ENCODE measurements at regions not wholly inside any gene's neighbourhood (a gene's known extent, or its start where the extent isn't known, plus 50 kb on each side); places are given as distances from the start of the nearest gene placed in this dataset.

DNA sequence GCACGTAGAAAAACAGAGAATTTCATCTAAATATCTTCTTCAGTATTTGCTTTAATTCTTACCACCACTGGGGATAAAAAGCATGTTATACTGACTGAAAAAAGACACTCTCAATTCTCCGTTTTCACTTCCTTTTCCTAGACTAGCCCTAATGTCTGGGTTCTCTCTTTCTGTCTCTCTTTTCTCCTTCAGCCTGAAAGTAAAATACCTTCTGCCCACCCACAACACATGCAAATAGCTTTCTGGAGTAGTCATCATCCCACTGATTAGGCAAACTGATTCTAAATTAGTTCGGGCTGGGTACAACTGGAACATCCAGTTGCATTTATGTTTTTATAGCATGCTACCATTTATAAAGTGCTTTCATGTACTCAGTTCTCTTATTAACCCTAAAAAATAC, 142.4 kb upstream of the ANKRD50 start:
- H4K91ac ChIP-seq (ENCODE audit: insufficient read depth, low read depth, low read length), result no peak overlapping the region
- no peak overlapping the region for H3K23ac ChIP-seq (ENCODE audit: low read depth, low read length)
- H3K36me3 ChIP-seq (ENCODE audit: control insufficient read depth, insufficient read depth, low read length), result no peaks in the 10 kb centered on the region
- no peak overlapping the region for H3K4me2 ChIP-seq (ENCODE audit: low read depth, low read length)
- in situ Hi-C loops (cut with MboI; ENCODE audit: low sequenced_read_pairs), result no loop called here
- no peak for ATAC-seq (ENCODE audit: low read depth)
- no peaks in the 10 kb centered on the region for H3K9me3 ChIP-seq (ENCODE audit: control insufficient read depth, insufficient read depth, low read length)
- no peak overlapping the region for H3K14ac ChIP-seq (replicated peaks; ENCODE audit: low read depth, low read length)
- H2AK9ac ChIP-seq (replicated peaks; ENCODE audit: low read depth, low read length, poor library complexity), result no peak overlapping the region
- H3K27ac ChIP-seq (ENCODE audit: insufficient read depth, low read length), result no peak overlapping the region
- no peak overlapping the region for H4K8ac ChIP-seq (ENCODE audit: low read depth in 2 of 2, low read length in 2 of 2)
- H2BK20ac ChIP-seq (ENCODE audit: low read depth, low read length), result peak overlapping the region; percentile 78
- H3K9me1 ChIP-seq (ENCODE audit: insufficient read depth, low read length), result no peaks in the 10 kb centered on the region
- H3K79me1 ChIP-seq (ENCODE audit: low read depth in 1 of 2, low read length in 2 of 2), result no peaks in the 10 kb centered on the region
- no peak overlapping the region for H3K56ac ChIP-seq (ENCODE audit: extremely low read depth, insufficient read depth, low read length)
- H3K9ac ChIP-seq (ENCODE audit: low read depth, low read length), result no peak overlapping the region
- H3K4me3 ChIP-seq (ENCODE audit: insufficient read depth, low read depth, low read length), result no peak overlapping the region
- CTCF ChIA-PET, result no interaction called here
- no peak overlapping the region for H3K18ac ChIP-seq (ENCODE audit: low read depth, low read length)
- POLR2A ChIA-PET (ENCODE audit: unreplicated experiment), result no interaction called here
- dilution Hi-C loops (cut with HindIII; ENCODE audit: low sequenced_read_pairs, unreplicated experiment), result no loop called here
- BruUV-seq (replicated peaks), result no TSS peak
- no peak overlapping the region for H2BK5ac ChIP-seq (ENCODE audit: low read depth, low read length, poor library complexity, severe bottlenecking)
- H3K4me1 ChIP-seq (ENCODE audit: control insufficient read depth, insufficient read depth, low read length), result no peaks in the 10 kb centered on the region
- no peaks in the 10 kb centered on the region for H3K27me3 ChIP-seq (ENCODE audit: control insufficient read depth, insufficient read depth, low read length)
- no peak for TF ChIP-seq RCOR1 (IDR thresholded peaks at IDR 0.05; ENCODE audit: insufficient replicate concordance, low read length)
- TF ChIP-seq, protein P1, sequence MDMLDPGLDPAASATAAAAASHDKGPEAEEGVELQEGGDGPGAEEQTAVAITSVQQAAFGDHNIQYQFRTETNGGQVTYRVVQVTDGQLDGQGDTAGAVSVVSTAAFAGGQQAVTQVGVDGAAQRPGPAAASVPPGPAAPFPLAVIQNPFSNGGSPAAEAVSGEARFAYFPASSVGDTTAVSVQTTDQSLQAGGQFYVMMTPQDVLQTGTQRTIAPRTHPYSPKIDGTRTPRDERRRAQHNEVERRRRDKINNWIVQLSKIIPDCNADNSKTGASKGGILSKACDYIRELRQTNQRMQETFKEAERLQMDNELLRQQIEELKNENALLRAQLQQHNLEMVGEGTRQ (IDR thresholded peaks at IDR 0.05; ENCODE audit: low read depth, low read length), result no peak
- TF ChIP-seq CHD1 (IDR thresholded peaks at IDR 0.05; ENCODE audit: low read depth, low read length), result no peak
- no peak for TF ChIP-seq POLR2A (IDR thresholded peaks at IDR 0.05; ENCODE audit: low read depth, low read length)
- no peak for TF ChIP-seq CEBPB (IDR thresholded peaks at IDR 0.05; ENCODE audit: low read depth, low read length)
- no peak for TF ChIP-seq MAZ (IDR thresholded peaks at IDR 0.05; ENCODE audit: borderline replicate concordance, low read depth, low read length)
- TF ChIP-seq, protein P2, sequence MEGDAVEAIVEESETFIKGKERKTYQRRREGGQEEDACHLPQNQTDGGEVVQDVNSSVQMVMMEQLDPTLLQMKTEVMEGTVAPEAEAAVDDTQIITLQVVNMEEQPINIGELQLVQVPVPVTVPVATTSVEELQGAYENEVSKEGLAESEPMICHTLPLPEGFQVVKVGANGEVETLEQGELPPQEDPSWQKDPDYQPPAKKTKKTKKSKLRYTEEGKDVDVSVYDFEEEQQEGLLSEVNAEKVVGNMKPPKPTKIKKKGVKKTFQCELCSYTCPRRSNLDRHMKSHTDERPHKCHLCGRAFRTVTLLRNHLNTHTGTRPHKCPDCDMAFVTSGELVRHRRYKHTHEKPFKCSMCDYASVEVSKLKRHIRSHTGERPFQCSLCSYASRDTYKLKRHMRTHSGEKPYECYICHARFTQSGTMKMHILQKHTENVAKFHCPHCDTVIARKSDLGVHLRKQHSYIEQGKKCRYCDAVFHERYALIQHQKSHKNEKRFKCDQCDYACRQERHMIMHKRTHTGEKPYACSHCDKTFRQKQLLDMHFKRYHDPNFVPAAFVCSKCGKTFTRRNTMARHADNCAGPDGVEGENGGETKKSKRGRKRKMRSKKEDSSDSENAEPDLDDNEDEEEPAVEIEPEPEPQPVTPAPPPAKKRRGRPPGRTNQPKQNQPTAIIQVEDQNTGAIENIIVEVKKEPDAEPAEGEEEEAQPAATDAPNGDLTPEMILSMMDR (conservative IDR thresholded peaks at IDR 0.05; ENCODE audit: low read depth, low read length), result no peak
- TF ChIP-seq, protein P3, sequence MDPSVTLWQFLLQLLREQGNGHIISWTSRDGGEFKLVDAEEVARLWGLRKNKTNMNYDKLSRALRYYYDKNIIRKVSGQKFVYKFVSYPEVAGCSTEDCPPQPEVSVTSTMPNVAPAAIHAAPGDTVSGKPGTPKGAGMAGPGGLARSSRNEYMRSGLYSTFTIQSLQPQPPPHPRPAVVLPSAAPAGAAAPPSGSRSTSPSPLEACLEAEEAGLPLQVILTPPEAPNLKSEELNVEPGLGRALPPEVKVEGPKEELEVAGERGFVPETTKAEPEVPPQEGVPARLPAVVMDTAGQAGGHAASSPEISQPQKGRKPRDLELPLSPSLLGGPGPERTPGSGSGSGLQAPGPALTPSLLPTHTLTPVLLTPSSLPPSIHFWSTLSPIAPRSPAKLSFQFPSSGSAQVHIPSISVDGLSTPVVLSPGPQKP (IDR thresholded peaks at IDR 0.05; ENCODE audit: borderline replicate concordance, low read depth, low read length), result no peak
- TF ChIP-seq RAD21 (IDR thresholded peaks at IDR 0.05; ENCODE audit: low read length), result no peak
- TF ChIP-seq NFE2L2 (IDR thresholded peaks at IDR 0.05; ENCODE audit: low read depth, low read length), result no peak
- TF ChIP-seq BHLHE40 (IDR thresholded peaks at IDR 0.05; ENCODE audit: low read depth, low read length), result no peak
- TF ChIP-seq FOS (IDR thresholded peaks at IDR 0.05; ENCODE audit: low read depth, low read length), result no peak
- TF ChIP-seq RFX5 (IDR thresholded peaks at IDR 0.05; ENCODE audit: low read depth, low read length), result no peak
- TF ChIP-seq MXI1 (IDR thresholded peaks at IDR 0.05; ENCODE audit: borderline replicate concordance, low read depth, low read length), result no peak
- TF ChIP-seq MAFK (IDR thresholded peaks at IDR 0.05; ENCODE audit: low read depth, low read length), result no peak
- DNase-seq, result peak; percentile 51
- WGBS, 2 experiments (ENCODE audit: extremely low coverage in 2 of 2, insufficient read length in 1 of 2), result no CpG with 5 or more reads among the region's 3 CpGs
- H2BK120ac ChIP-seq (ENCODE audit: low read depth, low read length), result no peak overlapping the region; the same call in 1 of the 2 replicates
- intact Hi-C loops (cut with micrococcal nuclease), result no loop called here
- no peak overlapping the region for H4K5ac ChIP-seq (ENCODE audit: low read depth, low read length)
- H4K20me1 ChIP-seq (ENCODE audit: insufficient read depth, low read length), result no peaks in the 10 kb centered on the region
- H2BK15ac ChIP-seq (ENCODE audit: low read depth, low read length), result no peak overlapping the region
- H3K4ac ChIP-seq (ENCODE audit: low read depth, low read length), result no peak overlapping the region
- H2AK5ac ChIP-seq (ENCODE audit: low read depth, low read length), result peak overlapping the region; percentile 66; the same call in 1 of the 2 replicates
- no peak overlapping the region for H2AFZ ChIP-seq (replicated peaks; ENCODE audit: low read length, poor library complexity)

Measured in IMR-90 (cell line).